Osteoblast (primary cell): ENCODE measurements at regions not wholly inside any gene's neighbourhood (a gene's known extent, or its start where the extent isn't known, plus 50 kb on each side); places are given as distances from the start of the nearest gene placed in this dataset.
A peak's percentile ranks its signal among the peaks of the same experiment; 100 is the strongest.

Experiments
- DNase-seq: peaks from one replicate; pipeline ENCODE4 v3.0.0; 2011; ENCODE audit warnings: low spot score, mixed read lengths; ENCODE audit not compliant: insufficient read length; ENCODE audit errors: missing footprints
- H2AFZ ChIP-seq: 2 replicates; pipeline ENCODE4 v1.6.0; 2011; ENCODE audit warnings: mild to moderate bottlenecking, low read length
- H3K27ac ChIP-seq: 2 replicates; pipeline ENCODE4 v1.5.1; 2011; ENCODE audit warnings: mild to moderate bottlenecking, low read depth, low read length, moderate library complexity
- H3K27me3 ChIP-seq: 2 replicates; pipeline ENCODE4 v1.6.0; 2012; ENCODE audit warnings: mild to moderate bottlenecking, control low read depth, inconsistent platforms, low read length, moderate library complexity; ENCODE audit not compliant: insufficient read depth
- H3K36me3 ChIP-seq: 2 replicates; pipeline ENCODE4 v1.5.1; 2011; ENCODE audit warnings: mild to moderate bottlenecking, low read length, control low read depth, moderate library complexity; ENCODE audit not compliant: insufficient read depth
- H3K4me1 ChIP-seq: 2 replicates; pipeline ENCODE4 v1.5.1; 2011; ENCODE audit warnings: mild to moderate bottlenecking, low read length, control low read depth, moderate library complexity; ENCODE audit not compliant: insufficient read depth
- H3K4me2 ChIP-seq: 2 replicates; pipeline ENCODE4 v1.6.0; 2011; ENCODE audit warnings: mild to moderate bottlenecking, low read length; ENCODE audit not compliant: insufficient read depth
- H3K4me3 ChIP-seq: fragments of 200-600 bp; sonication (generic); 3 replicates; pipeline ENCODE4 v1.5.1; 2012; ENCODE audit warnings: mild to moderate bottlenecking, low read length, inconsistent platforms; ENCODE audit not compliant: insufficient read depth
- H3K79me2 ChIP-seq: 2 replicates; pipeline ENCODE4 v1.6.0; 2012; ENCODE audit warnings: mild to moderate bottlenecking, low read length, control low read depth, inconsistent platforms; ENCODE audit not compliant: insufficient read depth
- H3K9me3 ChIP-seq: 2 replicates; pipeline ENCODE4 v1.5.1; 2011; ENCODE audit warnings: low read depth, low read length, control low read depth
- H4K20me1 ChIP-seq: 2 replicates; pipeline ENCODE4 v1.6.0; 2012; ENCODE audit warnings: mild to moderate bottlenecking, low read length, control low read depth; ENCODE audit not compliant: insufficient read depth
- TF ChIP-seq, protein P1 (sequence below): IDR thresholded peaks from 2 replicates; pipeline ENCODE4 v1.5.1; 2011; ENCODE audit warnings: mild to moderate bottlenecking, low read depth, low read length, moderate library complexity; ENCODE audit errors: extremely low read depth

DNA sequence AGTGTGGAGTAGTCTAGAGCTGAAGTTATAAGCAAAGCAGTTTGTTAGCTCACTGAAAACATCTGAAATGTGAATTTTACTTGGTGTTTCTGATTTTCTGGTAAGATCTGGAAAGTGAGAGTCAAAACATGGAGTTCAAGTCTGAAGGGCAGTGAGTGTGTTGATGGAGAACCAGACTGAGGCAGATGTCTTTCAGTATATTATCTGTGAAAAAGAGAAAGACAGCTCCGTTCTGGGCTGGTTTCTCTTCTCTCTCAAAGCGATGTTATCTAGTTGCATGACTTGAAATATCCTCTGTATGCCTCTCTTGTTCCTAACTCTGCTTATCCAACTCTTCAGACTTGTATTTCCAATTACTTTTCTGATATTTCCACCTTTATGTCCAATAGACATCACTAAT is 381.9 kb upstream of the RGS6 start:
- H4K20me1 ChIP-seq: peaks cover 4% of the 10 kb centered on the region
- no peak overlapping the region for H2AFZ ChIP-seq
- peaks cover 19% of the 10 kb centered on the region for H3K4me1 ChIP-seq
- H3K4me2 ChIP-seq: no peak overlapping the region
- no peak for DNase-seq
- H3K4me3 ChIP-seq: no peak overlapping the region
- peaks cover 81% of the 10 kb centered on the region for H3K79me2 ChIP-seq
- H3K36me3 ChIP-seq: no peaks in the 10 kb centered on the region
- no peaks in the 10 kb centered on the region for H3K9me3 ChIP-seq
- peak overlapping the region; percentile 52 for H3K27ac ChIP-seq
- TF ChIP-seq, protein P1, sequence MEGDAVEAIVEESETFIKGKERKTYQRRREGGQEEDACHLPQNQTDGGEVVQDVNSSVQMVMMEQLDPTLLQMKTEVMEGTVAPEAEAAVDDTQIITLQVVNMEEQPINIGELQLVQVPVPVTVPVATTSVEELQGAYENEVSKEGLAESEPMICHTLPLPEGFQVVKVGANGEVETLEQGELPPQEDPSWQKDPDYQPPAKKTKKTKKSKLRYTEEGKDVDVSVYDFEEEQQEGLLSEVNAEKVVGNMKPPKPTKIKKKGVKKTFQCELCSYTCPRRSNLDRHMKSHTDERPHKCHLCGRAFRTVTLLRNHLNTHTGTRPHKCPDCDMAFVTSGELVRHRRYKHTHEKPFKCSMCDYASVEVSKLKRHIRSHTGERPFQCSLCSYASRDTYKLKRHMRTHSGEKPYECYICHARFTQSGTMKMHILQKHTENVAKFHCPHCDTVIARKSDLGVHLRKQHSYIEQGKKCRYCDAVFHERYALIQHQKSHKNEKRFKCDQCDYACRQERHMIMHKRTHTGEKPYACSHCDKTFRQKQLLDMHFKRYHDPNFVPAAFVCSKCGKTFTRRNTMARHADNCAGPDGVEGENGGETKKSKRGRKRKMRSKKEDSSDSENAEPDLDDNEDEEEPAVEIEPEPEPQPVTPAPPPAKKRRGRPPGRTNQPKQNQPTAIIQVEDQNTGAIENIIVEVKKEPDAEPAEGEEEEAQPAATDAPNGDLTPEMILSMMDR: no peak
- H3K27me3 ChIP-seq: no peaks in the 10 kb centered on the region

DNA sequence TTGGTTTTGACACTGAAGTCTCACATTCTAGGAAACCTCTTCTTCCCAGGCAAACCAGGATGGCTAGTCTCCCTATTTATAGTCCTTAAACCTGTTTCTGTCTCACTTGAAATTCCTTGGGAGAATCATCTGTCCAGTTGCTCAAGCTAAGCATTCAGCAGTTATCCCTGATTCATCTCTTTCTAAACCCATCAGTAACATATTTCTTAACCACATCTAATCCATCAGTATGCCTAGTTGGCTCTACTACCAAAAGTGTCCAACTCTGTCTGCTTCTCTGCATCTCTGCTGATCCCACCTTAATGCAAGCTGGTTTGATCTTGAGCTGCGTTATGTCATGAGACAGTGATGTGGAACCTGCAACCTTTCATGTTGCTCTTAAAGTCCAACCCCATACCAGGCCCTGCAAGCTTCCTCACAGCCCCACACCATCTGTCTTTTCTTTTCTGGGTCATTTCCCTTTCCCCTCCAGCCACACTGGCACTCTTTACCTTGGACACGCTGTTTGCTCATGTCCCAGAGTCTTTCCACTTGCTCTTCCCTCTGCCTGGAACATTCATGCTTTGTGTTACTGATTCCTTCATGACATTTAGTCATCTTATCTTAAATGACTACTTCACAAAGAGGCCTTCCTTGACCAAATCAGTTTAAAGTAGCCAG is 380.8 kb upstream of the RGS6 start:
- Histone ChIP-seq H3K4me1 (peaks cover 22% of the 10 kb centered on the region), H3K36me3 (no peaks in the 10 kb centered on the region), H3K79me2 (peaks cover 82% of the 10 kb centered on the region), H3K4me2 (peak overlapping the region; percentile 5), H3K27me3 (no peaks in the 10 kb centered on the region), H4K20me1 (peaks cover 4% of the 10 kb centered on the region), H3K27ac (peak overlapping the region; percentile 52), H3K9me3 (no peaks in the 10 kb centered on the region), H2AFZ (no peak overlapping the region), H3K4me3 (no peak overlapping the region)
- TF ChIP-seq, protein P1: no peak
- no peak for DNase-seq

DNA sequence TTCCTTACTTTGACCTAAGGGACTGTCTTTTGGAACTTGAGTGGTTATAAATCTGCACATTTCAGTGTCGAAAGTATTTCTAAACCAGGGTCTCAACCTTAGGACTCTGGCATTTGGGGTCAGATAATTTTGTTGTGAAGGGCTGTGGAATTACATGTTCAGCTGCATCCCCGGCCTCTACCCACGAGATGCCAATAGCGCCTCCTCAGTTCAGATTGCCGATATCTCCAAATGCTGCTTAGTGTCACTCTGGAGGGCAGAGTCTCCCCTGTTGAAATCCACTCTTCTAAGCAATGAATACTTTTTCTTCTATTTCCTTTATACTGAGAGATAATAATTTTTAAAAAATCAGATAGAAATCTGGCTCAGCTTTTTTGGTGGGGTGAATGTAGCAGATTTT is 379.4 kb upstream of the RGS6 start:
- TF ChIP-seq, protein P1: no peak
- Histone ChIP-seq H4K20me1 (peaks cover 4% of the 10 kb centered on the region), H3K36me3 (no peaks in the 10 kb centered on the region), H3K4me2 (no peak overlapping the region), H3K4me3 (no peak overlapping the region), H3K27ac (no peak overlapping the region), H3K27me3 (no peaks in the 10 kb centered on the region), H3K4me1 (peaks cover 22% of the 10 kb centered on the region), H2AFZ (no peak overlapping the region), H3K9me3 (no peaks in the 10 kb centered on the region), H3K79me2 (peaks cover 87% of the 10 kb centered on the region)
- no peak for DNase-seq

DNA sequence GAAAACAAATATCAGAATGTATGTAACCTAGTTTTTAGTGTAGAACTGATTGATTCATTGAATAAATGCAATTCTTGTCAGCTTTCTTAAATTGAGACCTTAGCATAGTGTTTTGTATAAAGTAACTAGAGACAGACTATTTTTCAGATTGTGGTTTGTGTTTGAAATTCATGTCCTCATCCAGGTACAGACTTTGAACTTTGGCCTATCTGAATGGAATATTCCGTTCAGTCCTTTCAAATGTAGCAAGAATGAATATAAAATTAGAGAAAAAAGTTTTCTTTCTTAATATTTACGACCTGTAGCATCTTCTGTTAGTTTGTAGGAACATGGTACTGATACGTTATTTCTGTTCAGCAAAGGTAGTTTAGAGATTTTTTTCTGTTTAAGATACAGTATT is 378.4 kb upstream of the RGS6 start:
- Histone ChIP-seq H4K20me1 (peaks cover 4% of the 10 kb centered on the region), H3K27me3 (no peaks in the 10 kb centered on the region), H2AFZ (no peak overlapping the region), H3K79me2 (peaks cover 89% of the 10 kb centered on the region), H3K4me2 (no peak overlapping the region), H3K4me1 (peaks cover 22% of the 10 kb centered on the region), H3K9me3 (no peaks in the 10 kb centered on the region), H3K4me3 (no peak overlapping the region), H3K36me3 (no peaks in the 10 kb centered on the region), H3K27ac (no peak overlapping the region)
- TF ChIP-seq, protein P1: no peak
- DNase-seq: no peak
